Smooth muscle cell (in vitro differentiated cells): ENCODE measurements at regions not wholly inside any gene's neighbourhood (a gene's known extent, or its start where the extent isn't known, plus 50 kb on each side); places are given as distances from the start of the nearest gene placed in this dataset.

ENCODE experiments used
- DNase-seq: peaks from one replicate; lab custom pipeline; 2025; ENCODE audit not compliant: unreplicated experiment; lab: John Stamatoyannopoulos, UW
- H2AFZ ChIP-seq: fragments of 200-600 bp; sonication (generic); 2 replicates; pipeline ENCODE4 v1.6.0; 2016; ENCODE audit warnings: antibody characterized with exemption, low read depth, mild to moderate bottlenecking
- H3F3A ChIP-seq: fragments of 200-600 bp; sonication (generic); 2 replicates; pipeline ENCODE4 v1.6.0; 2017; ENCODE audit warnings: antibody characterized with exemption, low read depth
- H3K27ac ChIP-seq: fragments of 200-600 bp; sonication (generic); 2 replicates; pipeline ENCODE4 v1.5.1; 2016; ENCODE audit warnings: low read depth, mild to moderate bottlenecking
- H3K27me3 ChIP-seq: fragments of 200-600 bp; sonication (generic); 2 replicates; pipeline ENCODE4 v1.6.1; 2016; ENCODE audit warnings: low read depth, mild to moderate bottlenecking
- H3K36me3 ChIP-seq: fragments of 200-600 bp; sonication (generic); 2 replicates; pipeline ENCODE4 v1.5.1; 2016; ENCODE audit warnings: low read depth
- H3K4me1 ChIP-seq: fragments of 200-600 bp; sonication (generic); 2 replicates; pipeline ENCODE4 v1.5.1; 2016; ENCODE audit warnings: low read depth
- H3K4me2 ChIP-seq: fragments of 200-600 bp; sonication (generic); 2 replicates; pipeline ENCODE4 v1.6.0; 2016; ENCODE audit warnings: mild to moderate bottlenecking
- H3K4me3 ChIP-seq: fragments of 200-600 bp; sonication (generic); 2 replicates; pipeline ENCODE4 v1.5.1; 2016; ENCODE audit warnings: mild to moderate bottlenecking
- H3K79me2 ChIP-seq: fragments of 200-600 bp; sonication (generic); 2 replicates; pipeline ENCODE4 v1.6.0; 2016; ENCODE audit warnings: low read depth, mild to moderate bottlenecking
- H3K9ac ChIP-seq: fragments of 200-600 bp; sonication (generic); 2 replicates; pipeline ENCODE4 v1.6.0; 2016; ENCODE audit warnings: low read depth
- H3K9me3 ChIP-seq: fragments of 200-600 bp; sonication (generic); replicated peaks from 2 replicates; pipeline ENCODE4 v1.5.1; 2016; ENCODE audit warnings: low read depth
- H4K20me1 ChIP-seq: fragments of 200-600 bp; sonication (generic); 2 replicates; pipeline ENCODE4 v1.6.0; 2016; ENCODE audit warnings: low read depth
- CTCF ChIP-seq: fragments of 200-600 bp; sonication (generic); IDR thresholded peaks from 2 replicates; pipeline ENCODE4 v1.5.1; 2017; ENCODE audit warnings: borderline replicate concordance, mild to moderate bottlenecking, antibody characterized with exemption; ENCODE audit not compliant: insufficient read depth, poor library complexity, severe bottlenecking
- WGBS: methylation state at CpG from one replicate; pipeline ENCODE4 v1.1.7; 2016; ENCODE audit warnings: low lambda C conversion rate; 5-methylcytosine and 5-hydroxymethylcytosine counted together

GRCh38 chr16:64172652-64173051, 949.2 kb downstream of the CDH11 start:
- Histone ChIP-seq H3K9me3 (no peaks in the 10 kb centered on the region), H3K9ac (no peak overlapping the region), H3K27me3 (no peaks in the 10 kb centered on the region), H3F3A (no peaks in the 10 kb centered on the region), H3K27ac (no peak overlapping the region), H2AFZ (no peak overlapping the region), H4K20me1 (no peaks in the 10 kb centered on the region), H3K79me2 (no peaks in the 10 kb centered on the region), H3K36me3 (no peaks in the 10 kb centered on the region), H3K4me2 (no peak overlapping the region), H3K4me3 (no peak overlapping the region), H3K4me1 (no peaks in the 10 kb centered on the region)
- no peak for TF ChIP-seq CTCF
- DNase-seq, result no peak
- 76% methylated on average over 3 of the region's 3 CpGs for WGBS

- Histone ChIP-seq H3K4me2 (no peak overlapping the region), H3F3A (no peaks in the 10 kb centered on the region), H3K9ac (no peak overlapping the region), H3K9me3 (no peaks in the 10 kb centered on the region), H3K79me2 (no peaks in the 10 kb centered on the region), H3K4me3 (no peak overlapping the region), H3K27ac (no peak overlapping the region), H3K36me3 (no peaks in the 10 kb centered on the region), H2AFZ (no peak overlapping the region), H3K27me3 (no peaks in the 10 kb centered on the region), H4K20me1 (no peaks in the 10 kb centered on the region), H3K4me1 (no peaks in the 10 kb centered on the region)
- no peak for TF ChIP-seq CTCF
- 78% methylated on average over 1 of the region's 1 CpG for WGBS
- no peak for DNase-seq
Measured at GRCh38 chr16:64172226-64172625, 949.6 kb downstream of the CDH11 start.

GRCh38 chr16:64171632-64172031, 950.2 kb downstream of the CDH11 start:
- H3K36me3 ChIP-seq, result no peaks in the 10 kb centered on the region
- no peaks in the 10 kb centered on the region for H3F3A ChIP-seq
- H3K9me3 ChIP-seq, result no peaks in the 10 kb centered on the region
- H4K20me1 ChIP-seq, result no peaks in the 10 kb centered on the region
- H3K79me2 ChIP-seq, result no peaks in the 10 kb centered on the region
- H3K9ac ChIP-seq, result no peak overlapping the region
- WGBS, result 84% methylated on average over 2 of the region's 2 CpGs
- no peak overlapping the region for H3K4me3 ChIP-seq
- no peak overlapping the region for H3K27ac ChIP-seq
- H3K4me1 ChIP-seq, result no peaks in the 10 kb centered on the region
- no peak for DNase-seq
- TF ChIP-seq CTCF, result no peak
- H3K4me2 ChIP-seq, result no peak overlapping the region
- no peaks in the 10 kb centered on the region for H3K27me3 ChIP-seq
- H2AFZ ChIP-seq, result no peak overlapping the region

- no peak for TF ChIP-seq CTCF
- Histone ChIP-seq H3K4me3 (no peak overlapping the region), H4K20me1 (no peaks in the 10 kb centered on the region), H3K27me3 (no peaks in the 10 kb centered on the region), H3K9ac (no peak overlapping the region), H2AFZ (no peak overlapping the region), H3K4me2 (no peak overlapping the region), H3K4me1 (no peaks in the 10 kb centered on the region), H3F3A (no peaks in the 10 kb centered on the region), H3K36me3 (no peaks in the 10 kb centered on the region), H3K27ac (no peak overlapping the region), H3K9me3 (no peaks in the 10 kb centered on the region), H3K79me2 (no peaks in the 10 kb centered on the region)
- no peak for DNase-seq
- 81% methylated on average over 1 of the region's 1 CpG for WGBS
Measured at GRCh38 chr16:64168371-64168770, 953.5 kb downstream of the CDH11 start.
